GM21786 (cell line): ENCODE measurements at regions not wholly inside any gene's neighbourhood (a gene's known extent, or its start where the extent isn't known, plus 50 kb on each side); places are given as distances from the start of the nearest gene placed in this dataset.

ENCODE experiments used
- ATAC-seq: cut with Tn5 transposase; IDR thresholded peaks from one replicate; pipeline ENCODE4 v1.9.1; 2021; ENCODE audit not compliant: unreplicated experiment

- no peak for ATAC-seq
Observed at GRCh38 chr4:175125410-175126068, 207.4 kb downstream of the ADAM29 start.

- no peak for ATAC-seq
Observed at GRCh38 chr4:175127314-175127713, 209.2 kb downstream of the ADAM29 start.

GRCh38 chr4:175129797-175130196 is 211.6 kb downstream of the ADAM29 start:
- no peak for ATAC-seq

- no peak for ATAC-seq
Observed at GRCh38 chr4:175139205-175139604, 221.0 kb downstream of the ADAM29 start.

GRCh38 chr4:175143116-175143515 is 225.0 kb downstream of the ADAM29 start:
- ATAC-seq: no peak

- no peak for ATAC-seq
Observed at GRCh38 chr4:175146799-175147198, 228.6 kb downstream of the ADAM29 start.

- ATAC-seq: no peak
Observed at GRCh38 chr4:175147233-175147632, 229.1 kb downstream of the ADAM29 start.

- ATAC-seq: no peak
Observed at GRCh38 chr4:175166020-175166419, 247.9 kb downstream of the ADAM29 start.

GRCh38 chr4:175176710-175177109 is 258.6 kb downstream of the ADAM29 start:
- ATAC-seq: no peak

GRCh38 chr4:175190654-175191053 is 272.5 kb downstream of the ADAM29 start:
- no peak for ATAC-seq

GRCh38 chr4:175198056-175198455 is 279.9 kb downstream of the ADAM29 start:
- no peak for ATAC-seq

- no peak for ATAC-seq
Observed at GRCh38 chr4:175215208-175215607, 297.1 kb downstream of the ADAM29 start.

- ATAC-seq: no peak
Observed at GRCh38 chr4:175215657-175216056, 297.5 kb downstream of the ADAM29 start.

GRCh38 chr4:175229154-175229553 is 311.0 kb downstream of the ADAM29 start:
- ATAC-seq: no peak

- ATAC-seq: no peak
Observed at GRCh38 chr4:175234162-175234561, 316.0 kb downstream of the ADAM29 start.

- no peak for ATAC-seq
Observed at GRCh38 chr4:175238827-175239517, 320.8 kb downstream of the ADAM29 start.

- ATAC-seq: no peak
Observed at GRCh38 chr4:175246941-175247340, 328.8 kb downstream of the ADAM29 start.

GRCh38 chr4:175252642-175253041 is 334.5 kb downstream of the ADAM29 start:
- no peak for ATAC-seq

- ATAC-seq: no peak
Observed at GRCh38 chr4:175253184-175253902, 335.2 kb downstream of the ADAM29 start.

GRCh38 chr4:175263537-175263936 is 345.4 kb downstream of the ADAM29 start:
- no peak for ATAC-seq

- ATAC-seq: peak; percentile 92
Observed at GRCh38 chr4:175271010-175271630, 353.0 kb downstream of the ADAM29 start.
